Gastrocnemius medialis (tissue), 4 donors: ENCODE measurements at regions not wholly inside any gene's neighbourhood (a gene's known extent, or its start where the extent isn't known, plus 50 kb on each side); places are given as distances from the start of the nearest gene placed in this dataset.

Source experiments
- ATAC-seq, 2 donors: fragments of 150-250 bp; one replicate each; pipeline ENCODE4 v1.9.1; 2016
- DNase-seq, 2 donors: peaks; one replicate each; pipeline ENCODE4 v3.0.0-alpha.2; 2019
- H3K27ac ChIP-seq, 4 donors: fragments of 200-600 bp; sonication (generic); 1 replicate in 1 of 4; 2 replicates in 3 of 4; pipeline ENCODE4 v1.5.1; 2016 to 2018; ENCODE audit warnings: mild to moderate bottlenecking in 2 of 4, moderate library complexity in 1 of 4
- H3K27me3 ChIP-seq, 3 donors: fragments of 200-600 bp; sonication (generic) in 2 of 3; 1 replicate in 1 of 3; 2 replicates in 2 of 3; pipeline versions ENCODE4 v1.5.1 to v1.6.0; 2016 to 2019; ENCODE audit warnings: mild to moderate bottlenecking in 1 of 3, moderate library complexity in 1 of 3
- H3K36me3 ChIP-seq, 2 donors: fragments of 200-600 bp; sonication (generic) in 1 of 2; one replicate each; pipeline ENCODE4 v1.5.1; 2017 to 2018
- H3K4me1 ChIP-seq, 2 donors: fragments of 200-600 bp; sonication (generic) in 1 of 2; one replicate each; pipeline ENCODE4 v1.5.1; 2016 to 2017; ENCODE audit warnings: mild to moderate bottlenecking in 2 of 2
- H3K4me3 ChIP-seq, 4 donors: fragments of 200-600 bp; sonication (generic) in 3 of 4; 1 replicate in 1 of 4; 2 replicates in 3 of 4; pipeline ENCODE4 v1.5.1; 2016 to 2019; ENCODE audit warnings: mild to moderate bottlenecking in 2 of 4
- H3K9me3 ChIP-seq, 3 donors: fragments of 200-600 bp; sonication (generic) in 2 of 3; 1 replicate in 1 of 3; 2 replicates in 2 of 3; pipeline ENCODE4 v1.5.1; 2016 to 2019
- POLR2A ChIP-seq, 2 donors: fragments of 450-650 bp; IDR thresholded peaks; one replicate each; pipeline ENCODE4 v1.6.1; 2017; ENCODE audit warnings: antibody characterized with exemption in 2 of 2, mild to moderate bottlenecking in 2 of 2, moderate library complexity in 2 of 2
- in situ Hi-C, 4 donors: fragments of 200-750 bp; cut with MboI; loops; one replicate each; pipeline versions ENCODE4 v1.15.0 to v1.8.0; 2017; ENCODE audit warnings: low sequenced_read_pairs in 4 of 4
- intact Hi-C: fragments of 100-400 bp; cut with DNase I; formaldehyde crosslinking; loops from one replicate; pipeline ENCODE4 v1.15.1; 2023; ENCODE audit warnings: low total_unique reads
- TF ChIP-seq, protein P1 (sequence below), 5 experiments: fragments of 450-650 bp in 3 of 5; fragments of 200-600 bp in 2 of 5; sonication (generic) in 2 of 5; IDR thresholded peaks in 4 of 5; conservative IDR thresholded peaks in 1 of 5; 1 replicate in 4 of 5; 2 replicates in 1 of 5; pipeline ENCODE4 v1.5.1; 2016 to 2019; ENCODE audit warnings: antibody characterized with exemption in 5 of 5, mild to moderate bottlenecking in 3 of 5, moderate library complexity in 3 of 5

DNA sequence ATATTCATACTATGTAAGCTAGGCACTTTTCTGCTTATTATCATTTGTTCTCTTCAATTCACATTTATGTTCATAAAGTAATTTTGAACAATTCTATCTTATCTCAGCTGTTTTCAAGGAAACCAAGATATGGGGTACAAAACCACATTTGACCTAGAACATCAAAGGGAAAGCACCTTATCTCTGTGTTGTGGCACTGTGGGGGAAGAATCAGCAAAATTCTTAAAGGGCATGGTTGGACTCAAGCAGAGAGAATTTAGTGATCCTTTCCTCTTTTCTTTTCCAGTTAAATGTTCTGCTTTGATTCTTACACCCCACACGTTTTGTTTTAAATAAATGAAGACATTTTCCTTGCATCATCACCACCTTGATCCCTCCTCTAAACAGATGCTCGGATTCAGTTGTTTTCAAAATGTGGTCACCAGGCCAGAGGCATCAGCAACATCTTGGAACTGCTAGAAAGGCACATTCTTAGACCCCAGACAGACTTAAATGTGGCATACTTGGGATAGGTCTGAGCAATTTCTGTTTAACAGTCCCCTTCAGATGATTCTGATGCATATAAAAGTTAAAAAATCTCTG lies 128.4 kb upstream of the TP63 start:
- TF ChIP-seq POLR2A (IDR thresholded peaks at IDR 0.05): no peak
- TF ChIP-seq, protein P1, sequence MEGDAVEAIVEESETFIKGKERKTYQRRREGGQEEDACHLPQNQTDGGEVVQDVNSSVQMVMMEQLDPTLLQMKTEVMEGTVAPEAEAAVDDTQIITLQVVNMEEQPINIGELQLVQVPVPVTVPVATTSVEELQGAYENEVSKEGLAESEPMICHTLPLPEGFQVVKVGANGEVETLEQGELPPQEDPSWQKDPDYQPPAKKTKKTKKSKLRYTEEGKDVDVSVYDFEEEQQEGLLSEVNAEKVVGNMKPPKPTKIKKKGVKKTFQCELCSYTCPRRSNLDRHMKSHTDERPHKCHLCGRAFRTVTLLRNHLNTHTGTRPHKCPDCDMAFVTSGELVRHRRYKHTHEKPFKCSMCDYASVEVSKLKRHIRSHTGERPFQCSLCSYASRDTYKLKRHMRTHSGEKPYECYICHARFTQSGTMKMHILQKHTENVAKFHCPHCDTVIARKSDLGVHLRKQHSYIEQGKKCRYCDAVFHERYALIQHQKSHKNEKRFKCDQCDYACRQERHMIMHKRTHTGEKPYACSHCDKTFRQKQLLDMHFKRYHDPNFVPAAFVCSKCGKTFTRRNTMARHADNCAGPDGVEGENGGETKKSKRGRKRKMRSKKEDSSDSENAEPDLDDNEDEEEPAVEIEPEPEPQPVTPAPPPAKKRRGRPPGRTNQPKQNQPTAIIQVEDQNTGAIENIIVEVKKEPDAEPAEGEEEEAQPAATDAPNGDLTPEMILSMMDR (IDR thresholded peaks at IDR 0.05 in 4 of 5, conservative IDR thresholded peaks at IDR 0.05 in 1 of 5): no peak
- in situ Hi-C loops: no loop called here
- H3K4me3 ChIP-seq: no peak overlapping the region
- H3K27ac ChIP-seq: no peak overlapping the region
- DNase-seq: no peak
- H3K4me1 ChIP-seq: no peaks in the 10 kb centered on the region
- intact Hi-C loops: no loop called here
- no peaks in the 10 kb centered on the region for H3K9me3 ChIP-seq
- H3K36me3 ChIP-seq: no peaks in the 10 kb centered on the region
- no peak for ATAC-seq
- no peaks in the 10 kb centered on the region for H3K27me3 ChIP-seq

DNA sequence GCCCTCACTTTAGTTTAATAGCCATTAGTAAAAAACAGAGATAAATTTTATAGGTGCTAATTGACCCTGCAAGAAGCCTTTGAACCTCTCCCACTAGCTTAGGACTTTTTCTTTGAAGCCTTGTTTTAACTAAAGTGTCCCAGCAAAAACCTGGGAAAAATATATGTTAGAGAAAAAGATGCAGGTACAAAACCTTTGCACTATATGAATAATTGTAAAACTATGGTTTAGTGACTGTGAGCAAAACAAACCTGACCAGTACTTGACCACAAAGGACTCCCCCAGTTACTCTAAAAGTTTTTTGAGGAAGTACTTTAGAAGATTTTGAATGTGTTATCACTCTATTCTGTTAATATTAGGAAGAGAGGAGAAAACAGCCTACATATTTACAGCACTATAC lies 123.3 kb upstream of the TP63 start:
- in situ Hi-C loops: no loop called here
- no peak overlapping the region for H3K4me3 ChIP-seq
- no peak for DNase-seq

DNA sequence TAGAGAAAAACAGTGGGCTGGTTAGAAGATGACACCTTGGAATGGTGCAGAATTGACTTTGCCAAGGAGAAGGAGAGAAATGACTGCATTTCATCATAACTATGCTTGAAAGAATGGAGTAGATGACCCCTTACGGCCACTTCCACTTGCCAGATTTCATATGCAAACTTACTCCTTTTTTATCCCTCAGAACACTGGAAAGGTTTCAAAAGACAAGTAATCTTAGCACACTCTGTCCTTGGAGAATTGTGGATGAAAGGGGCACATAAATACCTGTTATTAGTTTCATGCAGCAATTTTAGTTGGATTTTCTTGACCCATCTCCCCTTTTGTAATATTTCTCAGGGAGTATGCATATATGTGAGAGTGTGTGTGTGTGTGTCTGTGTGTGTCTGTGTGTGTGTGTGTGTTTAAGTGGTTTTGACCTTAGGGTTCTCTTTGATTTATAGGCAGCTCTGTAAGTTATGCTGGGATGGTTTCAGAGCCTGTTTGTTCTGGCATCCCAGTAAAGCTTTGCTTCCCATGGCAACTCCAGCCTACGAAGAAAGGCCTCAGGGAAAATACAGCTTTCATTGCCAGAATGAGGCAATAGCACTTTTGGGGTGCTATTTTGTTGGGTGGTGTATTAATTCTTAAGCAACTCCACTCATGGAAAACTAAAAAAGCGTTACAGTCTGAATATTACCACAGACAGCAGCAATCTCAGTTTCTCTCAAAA lies 122.2 kb upstream of the TP63 start:
- in situ Hi-C loops: no loop called here
- no peak overlapping the region for H3K27ac ChIP-seq
- no peak for ATAC-seq

More for the DNA sequence above, 123.3 kb upstream of the TP63 start:
- no peak for TF ChIP-seq POLR2A (IDR thresholded peaks at IDR 0.05)
- TF ChIP-seq, protein P1 (IDR thresholded peaks at IDR 0.05 in 4 of 5, conservative IDR thresholded peaks at IDR 0.05 in 1 of 5): no peak
- H3K27me3 ChIP-seq: no peaks in the 10 kb centered on the region
- no peak for ATAC-seq
- H3K36me3 ChIP-seq: no peaks in the 10 kb centered on the region
- no peak overlapping the region for H3K27ac ChIP-seq
- intact Hi-C loops: no loop called here
- H3K9me3 ChIP-seq: no peaks in the 10 kb centered on the region
- H3K4me1 ChIP-seq: peaks cover 3 to 9% of the 10 kb centered on the region in 2 donors

DNA sequence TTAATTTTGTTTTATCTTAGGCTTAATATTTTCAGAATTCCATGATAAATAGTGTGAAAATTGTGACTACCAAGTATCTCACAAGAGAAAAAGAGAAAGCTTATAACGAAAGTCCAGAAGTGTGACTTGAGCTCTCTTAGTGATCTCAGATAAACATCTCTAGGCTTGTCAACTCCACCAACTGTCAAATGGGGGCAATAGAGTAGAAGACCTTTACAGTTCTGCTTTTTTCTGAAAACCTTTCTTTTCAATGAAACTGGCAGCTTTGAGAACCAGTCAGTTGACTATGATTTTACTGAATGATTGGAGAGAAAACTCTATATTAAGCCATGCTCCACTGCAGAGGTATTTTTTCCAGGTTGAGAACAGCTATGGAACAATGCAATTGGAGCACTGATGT lies 119.2 kb upstream of the TP63 start:
- intact Hi-C loops: no loop called here
- in situ Hi-C loops: no loop called here

More for the DNA sequence above, 122.2 kb upstream of the TP63 start:
- H3K4me3 ChIP-seq: no peak overlapping the region
- peaks cover 3 to 9% of the 10 kb centered on the region in 2 donors for H3K4me1 ChIP-seq
- no peaks in the 10 kb centered on the region for H3K27me3 ChIP-seq
- no peak for DNase-seq
- no peaks in the 10 kb centered on the region for H3K36me3 ChIP-seq
- H3K9me3 ChIP-seq: no peaks in the 10 kb centered on the region
- intact Hi-C loops: no loop called here
- no peak for TF ChIP-seq POLR2A (IDR thresholded peaks at IDR 0.05)
- TF ChIP-seq, protein P1 (IDR thresholded peaks at IDR 0.05 in 4 of 5, conservative IDR thresholded peaks at IDR 0.05 in 1 of 5): no peak

More for the DNA sequence above, 119.2 kb upstream of the TP63 start:
- TF ChIP-seq, protein P1 (IDR thresholded peaks at IDR 0.05 in 4 of 5, conservative IDR thresholded peaks at IDR 0.05 in 1 of 5): no peak
- TF ChIP-seq POLR2A (IDR thresholded peaks at IDR 0.05): no peak
- ATAC-seq (no peak), DNase-seq (no peak)
- Histone ChIP-seq H3K27ac (no peak overlapping the region), H3K9me3 (no peaks in the 10 kb centered on the region), H3K4me1 (peaks cover 3 to 9% of the 10 kb centered on the region in 2 donors), H3K36me3 (no peaks in the 10 kb centered on the region), H3K27me3 (no peaks in the 10 kb centered on the region), H3K4me3 (no peak overlapping the region)
